HG03097 (cell line): ENCODE measurements at regions not wholly inside any gene's neighbourhood (a gene's known extent, or its start where the extent isn't known, plus 50 kb on each side); places are given as distances from the start of the nearest gene placed in this dataset.
"Not testable (repeated sequence)": the region's sequence is repeated elsewhere in the genome, so short reads cannot be mapped to it uniquely, and the experiment has no call there.

ENCODE experiments used
- ATAC-seq: cut with Tn5 transposase; IDR thresholded peaks from one replicate; pipeline ENCODE4 v1.9.1; 2021; ENCODE audit not compliant: unreplicated experiment, low FRiP score

DNA sequence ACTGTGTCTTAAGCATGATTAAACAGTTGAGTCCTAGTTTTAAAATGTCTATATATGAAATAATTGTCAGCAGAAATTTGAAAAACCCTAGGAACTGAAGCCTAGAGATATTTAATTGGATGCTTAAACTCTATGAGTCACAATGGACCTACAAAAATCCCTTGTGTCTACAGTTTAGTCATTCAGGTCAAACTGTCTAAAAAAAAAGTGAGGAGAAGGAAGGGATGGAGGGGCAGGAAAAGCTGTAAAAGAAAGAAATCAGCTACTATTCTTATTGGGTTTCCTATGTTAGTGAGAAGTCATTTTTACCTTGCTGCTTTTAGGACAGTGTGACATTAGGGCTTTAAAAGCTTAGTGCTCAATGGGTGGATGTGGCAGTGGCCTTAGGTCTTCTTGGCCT, 406.1 kb upstream of the FZD8 start:
- ATAC-seq, result no peak

DNA sequence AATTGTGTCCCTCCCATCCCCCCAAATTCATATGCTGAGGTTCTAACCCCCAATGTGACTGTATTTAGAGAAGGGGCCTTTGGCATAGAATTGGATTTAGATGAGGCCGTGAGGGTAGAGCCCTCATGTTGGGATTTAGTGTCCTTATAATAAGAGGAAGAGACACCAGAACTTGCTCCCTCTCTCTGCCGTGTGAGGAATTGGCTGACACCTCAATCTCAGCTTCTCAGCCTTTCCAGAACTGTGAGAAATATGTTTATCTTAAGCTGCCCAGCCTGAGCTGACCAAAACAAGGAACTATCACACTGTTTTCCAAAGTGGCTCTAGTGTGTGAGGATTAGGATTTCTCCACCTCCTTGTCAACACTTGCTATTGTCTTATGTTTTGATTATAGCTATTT, 400.0 kb upstream of the FZD8 start:
- ATAC-seq, result no peak

DNA sequence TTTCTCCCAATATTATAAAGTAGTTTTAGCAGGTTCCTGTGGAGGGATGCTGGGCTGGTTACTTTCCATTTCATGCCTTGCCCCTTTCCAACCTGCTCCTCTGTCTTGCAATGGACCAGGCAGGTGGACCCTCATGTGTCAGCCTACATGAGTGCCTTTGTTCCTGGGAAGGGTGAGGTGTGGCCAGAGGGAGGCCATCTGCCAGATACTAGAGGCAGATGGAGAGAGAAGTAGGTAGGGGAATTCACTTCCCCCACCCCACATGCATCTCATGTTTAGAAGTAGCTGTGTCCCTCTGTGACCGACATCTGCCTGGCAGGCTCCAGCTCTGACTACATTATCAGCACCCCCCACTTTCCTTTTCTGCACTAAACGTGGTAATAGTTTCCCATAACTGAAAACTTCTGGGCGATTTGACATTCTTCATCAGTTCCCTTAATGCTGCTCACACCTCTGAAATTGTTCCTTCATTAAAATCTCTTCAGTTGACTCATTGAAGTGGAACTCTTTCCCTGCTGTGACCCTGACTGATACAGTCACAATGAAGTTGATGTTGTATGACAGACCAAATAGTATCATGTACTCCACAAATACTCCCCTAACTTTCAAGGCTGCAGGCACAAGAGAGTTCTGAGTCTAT, 396.3 kb upstream of the FZD8 start:
- no peak for ATAC-seq

- no peak for ATAC-seq
These were observed 394.0 kb upstream of the FZD8 start for GRCh38 chr10:36036137-36036536.

DNA sequence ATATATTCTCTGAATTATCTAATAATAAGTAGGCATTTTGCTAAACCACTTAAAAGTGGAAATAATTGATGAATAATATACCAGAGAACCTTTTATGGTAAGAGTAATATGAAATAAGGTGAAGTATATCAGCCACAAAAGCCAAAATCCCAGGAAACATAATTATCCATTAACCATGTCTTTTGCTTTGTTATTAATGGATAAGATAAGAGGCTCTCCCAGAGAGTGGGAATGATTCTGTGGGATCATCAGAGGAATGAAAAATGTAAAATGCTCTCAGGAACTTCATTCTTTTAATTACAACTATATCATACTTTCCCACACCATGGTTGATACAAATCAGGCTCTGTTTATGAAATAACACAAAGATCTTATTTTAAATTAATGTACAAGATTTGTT, 391.7 kb upstream of the FZD8 start:
- no peak for ATAC-seq

DNA sequence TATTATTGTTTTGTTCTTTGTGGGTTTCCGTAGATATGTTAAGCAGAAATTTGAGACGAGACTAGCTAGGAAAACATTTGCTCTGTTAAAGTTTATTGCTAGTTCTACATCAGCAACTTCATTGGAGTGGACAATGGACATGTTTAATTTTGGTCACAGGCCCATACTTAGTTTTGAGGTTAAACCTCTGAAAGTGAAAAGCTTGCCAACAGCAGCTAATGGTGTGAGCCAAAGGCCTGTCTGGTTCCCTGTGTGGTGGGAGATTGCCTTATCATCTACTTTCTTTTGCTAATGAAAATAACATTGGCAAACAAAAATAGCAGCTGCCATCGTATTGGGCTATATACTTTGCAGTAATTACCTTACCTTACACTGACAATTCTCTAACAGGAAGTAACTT, 388.4 kb upstream of the FZD8 start:
- no peak for ATAC-seq

- ATAC-seq, result no peak
These were observed 384.7 kb upstream of the FZD8 start for GRCh38 chr10:36026656-36027390.

- ATAC-seq, result no peak
These were observed 384.0 kb upstream of the FZD8 start for GRCh38 chr10:36026081-36026480.

GRCh38 chr10:36023939-36024338, 381.8 kb upstream of the FZD8 start:
- no peak for ATAC-seq

DNA sequence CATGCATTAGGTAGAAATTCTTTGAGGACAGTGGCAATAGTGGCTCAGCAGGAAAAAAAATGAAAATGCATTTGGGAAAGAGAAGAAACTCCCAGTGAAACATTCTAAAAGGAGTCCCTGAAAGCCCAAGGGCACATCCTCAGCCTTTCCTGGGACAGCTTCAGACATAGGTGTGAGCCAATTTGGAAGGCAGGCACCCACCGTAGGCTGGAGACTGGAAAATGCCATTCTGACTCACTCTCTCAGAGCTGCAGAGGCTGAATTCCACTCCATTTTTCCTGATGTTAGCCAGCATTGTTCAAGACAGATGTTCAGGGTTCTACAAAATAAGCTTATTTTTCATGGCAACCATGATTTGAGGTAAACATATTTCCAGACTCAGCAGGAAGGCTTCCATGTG, 379.0 kb upstream of the FZD8 start:
- no peak for ATAC-seq

DNA sequence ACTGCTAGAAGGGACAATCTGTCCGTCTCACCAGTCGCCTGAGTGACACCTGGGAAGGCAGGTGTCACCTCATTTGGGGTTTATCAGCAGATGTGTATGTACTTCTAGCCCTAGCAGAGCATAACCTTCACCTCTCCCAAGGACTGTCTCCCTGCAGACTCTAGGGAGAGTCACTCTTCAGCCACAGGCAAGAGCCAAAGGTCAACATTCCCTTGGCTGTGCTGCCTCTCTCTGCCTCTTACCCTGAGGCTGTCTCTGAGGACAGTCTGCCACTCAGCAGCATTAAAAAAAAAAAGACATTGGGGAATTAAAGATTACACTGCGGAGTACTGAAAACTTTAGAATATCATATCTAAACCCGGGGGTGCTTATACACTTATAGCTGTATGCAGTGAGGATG, 377.7 kb upstream of the FZD8 start:
- no peak for ATAC-seq

- no peak for ATAC-seq
These were observed 376.9 kb upstream of the FZD8 start for GRCh38 chr10:36018996-36019395.

- no peak for ATAC-seq
These were observed 375.0 kb upstream of the FZD8 start for GRCh38 chr10:36017137-36017536.

- no peak for ATAC-seq
These were observed 365.3 kb upstream of the FZD8 start for GRCh38 chr10:36007369-36007768.

DNA sequence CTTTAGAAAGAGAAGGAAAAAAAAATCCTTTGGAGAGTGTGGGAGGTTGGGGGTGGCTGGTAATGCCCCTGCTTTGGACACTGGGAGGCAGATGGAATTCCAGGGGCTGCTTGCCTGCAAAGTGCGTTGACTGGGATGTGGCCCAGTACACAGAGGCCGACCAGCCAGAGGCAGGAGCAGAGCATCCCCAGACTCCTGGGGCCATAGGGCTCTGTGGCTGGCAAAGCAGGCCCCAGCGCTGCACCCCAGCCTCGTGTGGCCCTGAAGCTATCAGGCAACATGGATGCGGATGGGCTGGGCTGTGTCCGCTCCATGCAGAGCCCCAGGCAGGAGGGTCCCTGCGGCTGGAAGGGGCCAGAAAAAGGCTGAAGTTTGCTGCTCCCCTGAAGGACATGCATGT, 361.6 kb upstream of the FZD8 start:
- ATAC-seq, result no peak

- ATAC-seq, result no peak
These were observed 361.0 kb upstream of the FZD8 start for GRCh38 chr10:36003031-36003600.

DNA sequence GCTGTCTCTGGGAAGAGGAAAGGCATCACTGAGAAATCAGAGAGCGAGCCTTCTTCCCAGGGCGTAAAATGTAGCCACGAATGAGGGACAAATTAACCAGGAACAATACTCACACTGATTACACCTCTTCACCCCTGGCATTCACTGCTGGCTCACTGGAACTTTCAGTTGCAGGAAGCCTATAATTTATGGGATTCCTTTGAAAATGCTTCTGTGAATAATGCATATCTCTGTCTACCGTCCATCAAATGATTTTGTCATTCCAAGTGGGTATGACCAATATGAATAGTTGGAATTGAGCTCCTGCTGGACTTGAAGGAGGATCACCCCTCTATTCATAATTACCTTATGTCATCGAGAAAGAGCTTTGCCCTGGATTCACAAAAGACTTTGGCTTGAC, 360.3 kb upstream of the FZD8 start:
- ATAC-seq, result no peak

GRCh38 chr10:36000754-36001153, 358.7 kb upstream of the FZD8 start:
- ATAC-seq, result not testable (repeated sequence)

DNA sequence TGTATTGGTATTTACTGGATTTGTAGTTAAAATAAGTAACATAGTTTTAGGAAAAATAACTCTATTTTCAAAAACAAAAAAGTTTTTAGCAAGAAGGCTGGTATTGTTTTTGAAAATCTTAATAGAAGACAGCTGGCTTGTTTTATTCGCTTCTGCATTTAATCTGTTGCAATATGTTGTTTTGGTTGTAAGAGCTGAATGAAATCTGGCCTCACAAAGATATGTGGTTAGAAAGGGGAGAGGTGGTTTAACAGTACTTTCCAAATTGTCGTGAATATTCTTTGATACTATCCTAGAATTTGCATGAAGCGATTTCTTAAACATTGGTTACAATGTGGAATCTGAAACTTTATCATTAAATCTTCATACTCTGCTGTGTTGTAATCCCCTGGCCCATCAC, 355.9 kb upstream of the FZD8 start:
- no peak for ATAC-seq

- no peak for ATAC-seq
These were observed 353.4 kb upstream of the FZD8 start for GRCh38 chr10:35995485-35995884.

DNA sequence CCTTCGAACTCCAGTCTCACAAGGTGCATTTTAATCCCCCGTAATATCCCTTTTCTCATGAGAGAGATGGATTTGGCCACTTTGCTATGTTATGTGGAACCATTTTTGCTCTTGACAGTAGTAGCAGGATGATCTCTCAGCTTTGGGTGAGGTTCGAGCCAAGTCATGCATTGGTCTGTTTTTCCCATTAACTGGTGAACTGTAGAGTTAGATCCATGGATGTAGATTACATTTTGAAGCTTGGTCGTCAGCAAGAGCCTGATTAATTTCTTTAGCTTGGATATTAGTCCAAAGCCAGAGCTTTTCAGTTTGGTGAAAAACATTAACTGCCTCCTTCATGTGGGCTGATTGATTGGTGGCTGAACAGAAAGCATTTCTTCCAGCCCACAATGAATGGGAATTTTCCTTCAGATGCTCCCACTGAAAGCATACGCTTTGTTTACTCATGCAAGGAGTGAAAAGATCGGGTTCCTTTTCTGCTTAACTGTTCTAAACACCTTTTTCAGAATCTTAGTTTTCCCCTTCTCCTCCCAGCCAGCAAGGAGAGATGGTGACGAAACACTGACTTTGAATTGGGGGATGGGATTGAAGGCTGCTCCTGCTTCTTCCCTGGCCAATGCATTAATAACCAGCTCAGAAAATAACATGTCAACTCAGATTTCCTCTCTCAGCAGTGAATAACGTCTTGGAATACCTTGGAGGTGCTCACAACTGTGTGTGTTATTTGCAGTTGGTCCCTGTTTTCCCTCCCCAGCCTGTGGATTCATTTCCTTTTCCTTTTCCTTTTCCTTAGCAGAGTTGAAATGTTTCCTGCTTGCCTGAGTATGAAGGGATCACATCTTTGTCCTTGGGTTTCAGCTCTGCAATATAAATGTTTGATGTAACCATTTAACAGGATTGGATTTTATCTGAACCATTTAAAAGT, 351.8 kb upstream of the FZD8 start:
- ATAC-seq, result no peak
